CD4-positive, alpha-beta T cell treated with Interleukin-17A for 4 hours (primary cell): ENCODE measurements at regions not wholly inside any gene's neighbourhood (a gene's known extent, or its start where the extent isn't known, plus 50 kb on each side); places are given as distances from the start of the nearest gene placed in this dataset.
"Not testable (repeated sequence)": the region's sequence is repeated elsewhere in the genome, so short reads cannot be mapped to it uniquely, and the experiment has no call there.

Experiments
- DNase-seq: peaks from one replicate; pipeline ENCODE4 v3.0.0-alpha.2; 2020; ENCODE audit warnings: mixed read lengths

- DNase-seq, result not testable (repeated sequence)
These were observed 68.1 kb downstream of the GOLGA6L6 start for GRCh38 chr15:20473465-20473864.

- DNase-seq, result not testable (repeated sequence)
These were observed 68.6 kb downstream of the GOLGA6L6 start for GRCh38 chr15:20472983-20473382.

- DNase-seq, result not testable (repeated sequence)
These were observed 70.8 kb downstream of the GOLGA6L6 start for GRCh38 chr15:20470810-20471209.

GRCh38 chr15:20441138-20441537, 100.5 kb downstream of the GOLGA6L6 start:
- DNase-seq, result not testable (repeated sequence)

- not testable (repeated sequence) for DNase-seq
These were observed 101.2 kb downstream of the GOLGA6L6 start for GRCh38 chr15:20440390-20440789.

GRCh38 chr15:20439111-20439510, 102.5 kb downstream of the GOLGA6L6 start:
- not testable (repeated sequence) for DNase-seq

- not testable (repeated sequence) for DNase-seq
These were observed 103.3 kb downstream of the GOLGA6L6 start for GRCh38 chr15:20438255-20438654.

GRCh38 chr15:20433468-20433867, 108.1 kb downstream of the GOLGA6L6 start:
- DNase-seq, result not testable (repeated sequence)

GRCh38 chr15:20430495-20430894, 111.1 kb downstream of the GOLGA6L6 start:
- not testable (repeated sequence) for DNase-seq

GRCh38 chr15:20420710-20421109, 120.9 kb downstream of the GOLGA6L6 start:
- DNase-seq, result not testable (repeated sequence)

GRCh38 chr15:20416618-20417017, 125.0 kb downstream of the GOLGA6L6 start:
- DNase-seq, result not testable (repeated sequence)

- not testable (repeated sequence) for DNase-seq
These were observed 131.9 kb downstream of the GOLGA6L6 start for GRCh38 chr15:20409667-20410198.

- no peak for DNase-seq
These were observed 132.4 kb downstream of the GOLGA6L6 start for GRCh38 chr15:20409247-20409646.

- DNase-seq, result no peak
These were observed 134.0 kb downstream of the GOLGA6L6 start for GRCh38 chr15:20407553-20407952.

GRCh38 chr15:20404571-20404970, 137.0 kb downstream of the GOLGA6L6 start:
- not testable (repeated sequence) for DNase-seq

GRCh38 chr15:20402586-20402985, 139.0 kb downstream of the GOLGA6L6 start:
- not testable (repeated sequence) for DNase-seq

GRCh38 chr15:20401058-20401457, 140.5 kb downstream of the GOLGA6L6 start:
- DNase-seq, result not testable (repeated sequence)

GRCh38 chr15:20398680-20399079, 142.9 kb downstream of the GOLGA6L6 start:
- DNase-seq, result not testable (repeated sequence)

GRCh38 chr15:20388161-20388560, 153.4 kb downstream of the GOLGA6L6 start:
- DNase-seq, result not testable (repeated sequence)

GRCh38 chr15:20386198-20386597, 155.4 kb downstream of the GOLGA6L6 start:
- no peak for DNase-seq

- not testable (repeated sequence) for DNase-seq
These were observed 161.4 kb downstream of the GOLGA6L6 start for GRCh38 chr15:20380199-20380598.

- no peak for DNase-seq
These were observed 164.7 kb downstream of the GOLGA6L6 start for GRCh38 chr15:20376872-20377271.

GRCh38 chr15:20372416-20372815, 169.2 kb downstream of the GOLGA6L6 start:
- DNase-seq, result not testable (repeated sequence)

GRCh38 chr15:20369500-20369899, 172.1 kb downstream of the GOLGA6L6 start:
- no peak for DNase-seq

- DNase-seq, result no peak
These were observed 172.6 kb downstream of the GOLGA6L6 start for GRCh38 chr15:20368974-20369373.
